Activated CD8-positive, alpha-beta memory T cell treated with anti-CD3 and anti-CD28 coated beads for 24 hours (primary cell): ENCODE measurements at regions not wholly inside any gene's neighbourhood (a gene's known extent, or its start where the extent isn't known, plus 50 kb on each side); places are given as distances from the start of the nearest gene placed in this dataset.
"Not testable (repeated sequence)": the region's sequence is repeated elsewhere in the genome, so short reads cannot be mapped to it uniquely, and the experiment has no call there.

Experiments used
- DNase-seq: peaks from one replicate; pipeline ENCODE4 v3.0.0-alpha.2; 2020

- no peak for DNase-seq
Observed at GRCh38 chr4:131159261-131159660, 1989.8 kb upstream of the PCDH10 start.

GRCh38 chr4:131192318-131192717 is 1956.8 kb upstream of the PCDH10 start:
- no peak for DNase-seq

- DNase-seq: no peak
Observed at GRCh38 chr4:131207589-131207988, 1941.5 kb upstream of the PCDH10 start.

GRCh38 chr4:131248314-131248713 is 1900.8 kb upstream of the PCDH10 start:
- no peak for DNase-seq

- DNase-seq: no peak
Observed at GRCh38 chr4:131251321-131251720, 1897.8 kb upstream of the PCDH10 start.

GRCh38 chr4:131257241-131257640 is 1891.9 kb upstream of the PCDH10 start:
- no peak for DNase-seq

- no peak for DNase-seq
Observed at GRCh38 chr4:131258361-131258760, 1890.7 kb upstream of the PCDH10 start.

GRCh38 chr4:131288441-131288840 is 1860.7 kb upstream of the PCDH10 start:
- DNase-seq: no peak

- no peak for DNase-seq
Observed at GRCh38 chr4:131296192-131296591, 1852.9 kb upstream of the PCDH10 start.

GRCh38 chr4:131302108-131302507 is 1847.0 kb upstream of the PCDH10 start:
- DNase-seq: no peak

GRCh38 chr4:131304686-131305085 is 1844.4 kb upstream of the PCDH10 start:
- no peak for DNase-seq

GRCh38 chr4:131309628-131310027 is 1839.5 kb upstream of the PCDH10 start:
- DNase-seq: no peak

GRCh38 chr4:131316086-131316485 is 1833.0 kb upstream of the PCDH10 start:
- DNase-seq: no peak

GRCh38 chr4:131337936-131338335 is 1811.2 kb upstream of the PCDH10 start:
- no peak for DNase-seq

GRCh38 chr4:131339137-131339536 is 1810.0 kb upstream of the PCDH10 start:
- no peak for DNase-seq

GRCh38 chr4:131344761-131345160 is 1804.3 kb upstream of the PCDH10 start:
- no peak for DNase-seq

- DNase-seq: no peak
Observed at GRCh38 chr4:131347816-131348215, 1801.3 kb upstream of the PCDH10 start.

- no peak for DNase-seq
Observed at GRCh38 chr4:131348263-131348662, 1800.8 kb upstream of the PCDH10 start.

GRCh38 chr4:131352371-131352770 is 1796.7 kb upstream of the PCDH10 start:
- DNase-seq: not testable (repeated sequence)

GRCh38 chr4:131366714-131367113 is 1782.4 kb upstream of the PCDH10 start:
- DNase-seq: no peak

GRCh38 chr4:131367441-131367840 is 1781.7 kb upstream of the PCDH10 start:
- DNase-seq: no peak

GRCh38 chr4:131370846-131371245 is 1778.2 kb upstream of the PCDH10 start:
- no peak for DNase-seq

GRCh38 chr4:131381055-131381454 is 1768.0 kb upstream of the PCDH10 start:
- DNase-seq: no peak

GRCh38 chr4:131382839-131383238 is 1766.3 kb upstream of the PCDH10 start:
- DNase-seq: no peak

GRCh38 chr4:131388277-131388676 is 1760.8 kb upstream of the PCDH10 start:
- no peak for DNase-seq

- DNase-seq: no peak
Observed at GRCh38 chr4:131408102-131408501, 1741.0 kb upstream of the PCDH10 start.
